Omental fat pad (tissue), 3 donors: ENCODE measurements at regions not wholly inside any gene's neighbourhood (a gene's known extent, or its start where the extent isn't known, plus 50 kb on each side); places are given as distances from the start of the nearest gene placed in this dataset.

Source experiments
- ATAC-seq: fragments of 150-250 bp; one replicate; pipeline ENCODE4 v1.9.1; 2016; ENCODE audit warnings: mild to moderate bottlenecking, moderate library complexity; ENCODE audit not compliant: low FRiP score
- DNase-seq: peaks from one replicate; pipeline ENCODE4 v3.0.0-alpha.2; 2019; ENCODE audit warnings: low spot score
- TF ChIP-seq, protein P1 (sequence below), 3 donors: fragments of 450-650 bp; IDR thresholded peaks; one replicate each; pipeline ENCODE4 v1.5.1; 2016 to 2017; ENCODE audit warnings: antibody characterized with exemption in 3 of 3, mild to moderate bottlenecking in 3 of 3, moderate library complexity in 2 of 3

DNA sequence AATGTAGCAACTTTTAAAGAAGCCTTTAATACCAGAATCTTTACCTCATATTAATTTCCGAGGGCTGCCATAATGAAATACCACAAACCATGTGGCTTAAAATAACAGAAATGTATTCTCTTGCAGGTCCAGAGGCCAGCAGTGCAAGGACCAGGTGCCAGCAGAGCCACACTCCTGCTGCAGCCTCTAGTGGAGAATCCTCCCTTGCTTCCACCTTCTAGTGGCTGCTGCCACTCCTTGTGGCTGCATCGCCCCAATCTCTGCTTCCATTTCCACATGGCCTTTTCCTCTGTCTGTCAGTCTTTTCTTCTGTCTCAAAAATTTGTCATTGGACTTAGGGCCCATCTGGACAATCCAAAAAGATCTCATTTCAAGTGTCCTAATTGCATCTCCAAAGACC, 401.5 kb downstream of the EFNA5 start:
- ATAC-seq (no peak), DNase-seq (no peak)
- TF ChIP-seq, protein P1, sequence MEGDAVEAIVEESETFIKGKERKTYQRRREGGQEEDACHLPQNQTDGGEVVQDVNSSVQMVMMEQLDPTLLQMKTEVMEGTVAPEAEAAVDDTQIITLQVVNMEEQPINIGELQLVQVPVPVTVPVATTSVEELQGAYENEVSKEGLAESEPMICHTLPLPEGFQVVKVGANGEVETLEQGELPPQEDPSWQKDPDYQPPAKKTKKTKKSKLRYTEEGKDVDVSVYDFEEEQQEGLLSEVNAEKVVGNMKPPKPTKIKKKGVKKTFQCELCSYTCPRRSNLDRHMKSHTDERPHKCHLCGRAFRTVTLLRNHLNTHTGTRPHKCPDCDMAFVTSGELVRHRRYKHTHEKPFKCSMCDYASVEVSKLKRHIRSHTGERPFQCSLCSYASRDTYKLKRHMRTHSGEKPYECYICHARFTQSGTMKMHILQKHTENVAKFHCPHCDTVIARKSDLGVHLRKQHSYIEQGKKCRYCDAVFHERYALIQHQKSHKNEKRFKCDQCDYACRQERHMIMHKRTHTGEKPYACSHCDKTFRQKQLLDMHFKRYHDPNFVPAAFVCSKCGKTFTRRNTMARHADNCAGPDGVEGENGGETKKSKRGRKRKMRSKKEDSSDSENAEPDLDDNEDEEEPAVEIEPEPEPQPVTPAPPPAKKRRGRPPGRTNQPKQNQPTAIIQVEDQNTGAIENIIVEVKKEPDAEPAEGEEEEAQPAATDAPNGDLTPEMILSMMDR (IDR thresholded peaks at IDR 0.05) = no peak

DNA sequence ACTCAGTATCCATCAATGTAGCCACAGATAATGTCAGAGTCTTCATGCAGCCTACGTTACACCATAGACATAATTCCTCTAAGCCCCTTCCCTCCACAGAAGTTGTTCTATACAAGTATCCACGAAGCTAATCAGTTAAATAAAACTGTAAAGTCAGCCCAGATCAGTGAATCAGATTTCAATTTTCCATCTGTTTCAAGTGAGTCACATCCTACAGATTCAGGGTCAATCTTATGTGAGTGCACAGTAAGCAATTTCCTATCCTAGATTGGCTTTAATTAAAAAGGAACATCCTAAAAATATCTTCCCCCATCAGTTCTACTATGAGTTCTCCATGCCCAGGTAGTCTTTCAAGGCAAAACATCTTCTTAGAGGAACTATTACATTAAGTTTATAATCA, 402.5 kb downstream of the EFNA5 start:
- ATAC-seq = no peak
- TF ChIP-seq, protein P1 (IDR thresholded peaks at IDR 0.05) = no peak
- no peak for DNase-seq

DNA sequence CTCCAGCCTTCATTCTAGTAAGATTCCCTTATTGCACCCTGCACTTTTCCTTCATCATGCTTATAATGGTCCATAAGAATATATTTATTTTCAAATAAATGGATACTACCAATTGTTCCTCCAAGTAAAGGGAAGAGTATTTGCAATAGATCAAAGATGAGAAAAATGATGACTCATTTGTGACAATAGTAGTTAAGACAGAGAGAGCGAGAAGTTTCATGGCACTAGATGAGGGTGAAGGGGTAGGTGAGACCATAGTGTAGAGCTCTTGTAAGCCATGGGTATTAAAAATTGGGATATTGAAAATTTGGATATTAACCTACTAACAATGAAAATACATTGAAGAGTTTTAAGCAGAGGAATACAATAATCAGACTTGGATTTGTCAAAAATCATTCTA, 404.6 kb downstream of the EFNA5 start:
- ATAC-seq (no peak), DNase-seq (no peak)
- TF ChIP-seq, protein P1 (IDR thresholded peaks at IDR 0.05) = no peak

DNA sequence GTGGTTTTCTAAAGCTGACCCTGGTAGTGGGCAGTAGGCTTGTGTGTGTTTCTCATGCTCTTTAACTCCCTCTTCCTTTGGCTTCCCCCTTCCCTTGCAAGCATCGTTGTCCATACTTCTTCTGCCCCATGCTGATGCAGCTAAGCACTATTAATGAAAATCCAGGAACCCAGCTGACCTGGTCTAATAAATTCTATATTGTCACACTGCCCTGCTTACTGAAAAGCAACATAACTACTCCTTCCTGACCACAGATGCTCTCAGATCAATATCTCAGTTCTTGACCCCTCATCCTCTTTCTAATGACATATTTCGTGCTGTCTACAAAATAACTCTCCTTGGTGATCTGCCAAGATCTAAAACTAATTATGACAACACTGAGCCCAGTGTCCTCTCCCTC, 405.5 kb downstream of the EFNA5 start:
- ATAC-seq (no peak), DNase-seq (no peak)
- TF ChIP-seq, protein P1 (IDR thresholded peaks at IDR 0.05) = no peak

DNA sequence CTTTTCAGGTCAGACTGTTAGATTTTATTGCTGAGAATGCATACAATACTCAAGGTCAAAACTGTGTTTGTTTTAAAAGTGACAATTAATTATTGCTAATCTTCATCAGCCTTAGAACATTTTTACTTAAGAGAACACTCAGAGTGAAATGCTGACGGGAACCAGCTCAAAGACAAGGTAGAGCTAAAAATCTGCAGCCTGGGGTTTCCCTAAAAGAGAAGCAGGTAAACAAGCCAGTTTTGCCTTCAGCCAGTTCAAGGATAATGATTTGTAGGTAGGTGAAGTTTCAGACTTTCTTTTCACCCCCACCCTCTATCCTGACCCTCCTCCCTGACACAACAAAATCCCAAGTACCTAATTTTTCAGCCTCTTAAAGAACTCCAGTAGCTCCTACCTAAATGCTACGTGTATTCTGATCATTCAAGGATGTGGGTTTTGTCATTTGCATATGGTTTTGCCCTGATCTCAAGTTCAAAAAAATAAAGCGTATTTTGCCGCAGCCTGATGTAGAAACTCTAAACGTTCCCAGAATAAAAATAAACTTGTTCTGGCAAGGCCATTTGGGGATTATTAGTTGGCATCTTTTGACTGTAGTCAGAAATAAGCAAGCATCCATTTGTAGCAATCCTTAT, 407.2 kb downstream of the EFNA5 start:
- TF ChIP-seq, protein P1 (IDR thresholded peaks at IDR 0.05) = no peak
- DNase-seq = no peak
- ATAC-seq = no peak

DNA sequence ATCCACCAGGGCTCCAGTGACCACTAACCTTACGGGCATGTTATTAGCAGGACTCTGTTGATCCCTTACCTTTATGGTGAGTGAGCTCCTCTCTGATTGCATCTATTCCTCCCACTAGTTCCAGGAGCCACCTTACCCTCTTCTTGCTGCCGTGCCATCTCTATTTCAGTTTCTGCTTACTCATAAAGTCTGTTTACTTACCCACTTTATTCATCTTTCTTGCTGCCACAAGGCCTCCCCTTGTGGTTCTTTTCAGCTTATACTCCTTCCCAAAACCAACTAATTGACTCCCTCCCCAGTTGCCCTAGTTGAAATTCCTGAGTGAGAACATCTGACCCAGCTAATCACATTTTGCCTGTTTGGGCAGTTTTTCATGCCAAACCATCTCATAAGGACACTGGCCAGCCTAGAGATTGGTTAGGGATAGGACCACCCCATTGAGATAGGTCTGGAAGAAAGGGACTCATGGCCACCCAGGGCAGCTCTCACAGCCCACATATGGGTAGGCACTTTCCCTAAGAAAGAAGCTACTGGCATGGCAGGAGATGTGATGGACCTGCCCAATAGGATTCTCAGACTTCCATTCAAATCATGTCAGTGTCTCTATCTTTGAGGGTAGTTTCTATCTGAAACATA, 412.7 kb downstream of the EFNA5 start:
- DNase-seq (no peak), ATAC-seq (no peak)
- TF ChIP-seq, protein P1 (IDR thresholded peaks at IDR 0.05) = no peak

DNA sequence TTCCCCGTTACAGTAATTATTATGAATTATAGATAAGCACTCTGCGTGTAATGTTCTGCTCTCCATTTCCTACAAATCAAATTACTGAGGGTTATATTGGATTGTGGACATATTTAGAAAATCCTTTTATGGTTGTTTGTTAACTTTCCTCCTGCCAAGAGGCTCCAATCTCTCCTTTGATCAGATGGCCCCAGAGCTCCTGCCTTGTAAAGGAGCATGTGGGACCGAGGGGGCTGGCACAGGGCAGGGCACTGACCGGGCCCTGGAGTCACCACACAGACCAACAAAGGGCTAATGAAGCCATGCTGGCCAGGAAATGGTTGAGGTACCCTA, 415.9 kb downstream of the EFNA5 start:
- TF ChIP-seq, protein P1 (IDR thresholded peaks at IDR 0.05) = no peak
- ATAC-seq = no peak
- DNase-seq = no peak
